ENCODE measurements at regions not wholly inside any gene's neighbourhood (a gene's known extent, or its start where the extent isn't known, plus 50 kb on each side); places are given as distances from the start of the nearest gene placed in this dataset.

GRCh38 chr1:93734999-93735398 lies 53.4 kb upstream of the BCAR3 start:
- TF ChIP-seq ATF3 (CRISPR knock-in tag; conservative IDR thresholded peaks at IDR 0.05) (no peak), CTCF (IDR thresholded peaks at IDR 0.05) (no peak), MAX (CRISPR knock-in tag; IDR thresholded peaks at IDR 0.05) (no peak), ZBTB43 (CRISPR knock-in tag; IDR thresholded peaks at IDR 0.05) (no peak)

Data from WTC11 (cell line).